NAMALWA (cell line): ENCODE measurements at regions not wholly inside any gene's neighbourhood (a gene's known extent, or its start where the extent isn't known, plus 50 kb on each side); places are given as distances from the start of the nearest gene placed in this dataset.
"Not testable (repeated sequence)": the region's sequence is repeated elsewhere in the genome, so short reads cannot be mapped to it uniquely, and the experiment has no call there.

Experiments used
- DNase-seq: peaks from one replicate; pipeline ENCODE4 v3.0.0-alpha.2; 2015; ENCODE audit warnings: low spot score

GRCh38 chr13:90253806-90254205, 1093.7 kb upstream of the MIR17HG start:
- DNase-seq = no peak

GRCh38 chr13:90254437-90254836, 1093.0 kb upstream of the MIR17HG start:
- DNase-seq = no peak

- no peak for DNase-seq
These were observed 1090.7 kb upstream of the MIR17HG start for GRCh38 chr13:90256746-90257145.

GRCh38 chr13:90258129-90258528, 1089.4 kb upstream of the MIR17HG start:
- no peak for DNase-seq

GRCh38 chr13:90261343-90261742, 1086.1 kb upstream of the MIR17HG start:
- DNase-seq = no peak

GRCh38 chr13:90270226-90270625, 1077.3 kb upstream of the MIR17HG start:
- DNase-seq = no peak

GRCh38 chr13:90272356-90272755, 1075.1 kb upstream of the MIR17HG start:
- no peak for DNase-seq

- no peak for DNase-seq
These were observed 1071.3 kb upstream of the MIR17HG start for GRCh38 chr13:90276216-90276615.

- not testable (repeated sequence) for DNase-seq
These were observed 1069.3 kb upstream of the MIR17HG start for GRCh38 chr13:90278231-90278630.

- no peak for DNase-seq
These were observed 1065.8 kb upstream of the MIR17HG start for GRCh38 chr13:90281709-90282108.

- DNase-seq = no peak
These were observed 1060.0 kb upstream of the MIR17HG start for GRCh38 chr13:90287521-90287920.

- DNase-seq = no peak
These were observed 1053.6 kb upstream of the MIR17HG start for GRCh38 chr13:90293793-90294361.

GRCh38 chr13:90299238-90299637, 1048.2 kb upstream of the MIR17HG start:
- DNase-seq = no peak

- DNase-seq = no peak
These were observed 1047.5 kb upstream of the MIR17HG start for GRCh38 chr13:90300015-90300414.

- DNase-seq = no peak
These were observed 1045.4 kb upstream of the MIR17HG start for GRCh38 chr13:90302107-90302506.

GRCh38 chr13:90305796-90306195, 1041.7 kb upstream of the MIR17HG start:
- DNase-seq = no peak

GRCh38 chr13:90307136-90307535, 1040.4 kb upstream of the MIR17HG start:
- DNase-seq = no peak

- DNase-seq = no peak
These were observed 1039.2 kb upstream of the MIR17HG start for GRCh38 chr13:90308249-90308648.

- DNase-seq = no peak
These were observed 1035.6 kb upstream of the MIR17HG start for GRCh38 chr13:90311929-90312328.

- no peak for DNase-seq
These were observed 1032.4 kb upstream of the MIR17HG start for GRCh38 chr13:90315061-90315460.

- DNase-seq = no peak
These were observed 1026.8 kb upstream of the MIR17HG start for GRCh38 chr13:90320664-90321063.

GRCh38 chr13:90321281-90321931, 1026.1 kb upstream of the MIR17HG start:
- no peak for DNase-seq

- no peak for DNase-seq
These were observed 1017.8 kb upstream of the MIR17HG start for GRCh38 chr13:90329641-90330040.

GRCh38 chr13:90331974-90332373, 1015.5 kb upstream of the MIR17HG start:
- DNase-seq = no peak
